ENCODE measurements at regions not wholly inside any gene's neighbourhood (a gene's known extent, or its start where the extent isn't known, plus 50 kb on each side); places are given as distances from the start of the nearest gene placed in this dataset.

DNA sequence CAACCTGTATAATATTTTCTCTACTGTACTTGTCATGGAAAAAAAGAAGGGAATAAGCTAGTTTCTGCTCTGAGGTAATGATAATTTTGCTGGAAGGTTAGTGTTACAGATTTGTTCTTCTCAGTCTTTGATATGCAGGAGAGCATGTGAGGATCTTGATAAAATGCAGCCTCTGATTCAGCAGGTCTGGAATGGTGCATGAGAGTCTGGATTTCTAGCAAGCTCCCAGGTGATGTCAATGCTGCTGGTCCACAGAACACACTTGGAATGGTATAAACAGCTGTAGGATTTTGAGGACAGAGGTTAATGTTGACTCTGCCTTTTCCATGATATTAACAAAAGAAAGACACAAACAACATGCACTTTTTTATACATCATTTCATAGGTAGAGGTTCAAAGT lies 173.6 kb downstream of the NDFIP2 start:
- DNase-seq (no peak), ATAC-seq (ENCODE audit: low read depth) (no peak)
- Mint-ChIP-seq H3K27ac (no peak overlapping the region), H3K9me3 (no peaks in the 10 kb centered on the region), H3K4me3 (no peak overlapping the region), H3K27me3 (peaks cover 5% of the 10 kb centered on the region), H3K36me3 (ENCODE audit: low read depth) (no peaks in the 10 kb centered on the region), H3K4me1 (no peaks in the 10 kb centered on the region)
- intact Hi-C loops (cut with micrococcal nuclease): no loop called here
- ChIA-PET POLR2A (no interaction called here), CTCF (no interaction called here)
- TF ChIP-seq, protein P1, sequence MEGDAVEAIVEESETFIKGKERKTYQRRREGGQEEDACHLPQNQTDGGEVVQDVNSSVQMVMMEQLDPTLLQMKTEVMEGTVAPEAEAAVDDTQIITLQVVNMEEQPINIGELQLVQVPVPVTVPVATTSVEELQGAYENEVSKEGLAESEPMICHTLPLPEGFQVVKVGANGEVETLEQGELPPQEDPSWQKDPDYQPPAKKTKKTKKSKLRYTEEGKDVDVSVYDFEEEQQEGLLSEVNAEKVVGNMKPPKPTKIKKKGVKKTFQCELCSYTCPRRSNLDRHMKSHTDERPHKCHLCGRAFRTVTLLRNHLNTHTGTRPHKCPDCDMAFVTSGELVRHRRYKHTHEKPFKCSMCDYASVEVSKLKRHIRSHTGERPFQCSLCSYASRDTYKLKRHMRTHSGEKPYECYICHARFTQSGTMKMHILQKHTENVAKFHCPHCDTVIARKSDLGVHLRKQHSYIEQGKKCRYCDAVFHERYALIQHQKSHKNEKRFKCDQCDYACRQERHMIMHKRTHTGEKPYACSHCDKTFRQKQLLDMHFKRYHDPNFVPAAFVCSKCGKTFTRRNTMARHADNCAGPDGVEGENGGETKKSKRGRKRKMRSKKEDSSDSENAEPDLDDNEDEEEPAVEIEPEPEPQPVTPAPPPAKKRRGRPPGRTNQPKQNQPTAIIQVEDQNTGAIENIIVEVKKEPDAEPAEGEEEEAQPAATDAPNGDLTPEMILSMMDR (IDR thresholded peaks at IDR 0.05): no peak

DNA sequence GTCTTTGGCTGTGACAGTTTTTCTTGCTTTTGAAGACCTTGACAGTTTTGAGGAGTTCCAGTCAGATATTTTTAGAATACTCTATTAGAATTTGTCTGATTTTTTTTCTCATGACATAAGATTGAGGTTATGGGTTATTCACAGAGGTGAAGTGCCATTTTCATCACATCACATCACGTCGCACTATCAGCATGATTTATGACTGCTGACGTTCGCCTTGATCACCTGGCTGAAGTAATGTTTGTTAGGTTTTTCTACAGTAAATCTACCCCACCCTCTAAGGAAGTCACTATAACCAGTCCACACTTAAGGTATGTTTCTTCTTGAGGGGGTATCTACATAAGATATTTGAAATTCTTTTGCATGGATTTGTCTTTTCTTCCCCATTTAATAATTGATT lies 169.7 kb downstream of the NDFIP2 start:
- DNase-seq: no peak
- Mint-ChIP-seq H3K4me1 (no peaks in the 10 kb centered on the region), H3K36me3 (ENCODE audit: low read depth) (no peaks in the 10 kb centered on the region), H3K27ac (no peak overlapping the region), H3K27me3 (peaks cover 4% of the 10 kb centered on the region), H3K4me3 (no peak overlapping the region), H3K9me3 (no peaks in the 10 kb centered on the region)
- TF ChIP-seq, protein P1 (IDR thresholded peaks at IDR 0.05): no peak
- ChIA-PET POLR2A (no interaction called here), CTCF (no interaction called here)
- no peak for ATAC-seq (ENCODE audit: low read depth)
- intact Hi-C loops (cut with micrococcal nuclease): no loop called here

DNA sequence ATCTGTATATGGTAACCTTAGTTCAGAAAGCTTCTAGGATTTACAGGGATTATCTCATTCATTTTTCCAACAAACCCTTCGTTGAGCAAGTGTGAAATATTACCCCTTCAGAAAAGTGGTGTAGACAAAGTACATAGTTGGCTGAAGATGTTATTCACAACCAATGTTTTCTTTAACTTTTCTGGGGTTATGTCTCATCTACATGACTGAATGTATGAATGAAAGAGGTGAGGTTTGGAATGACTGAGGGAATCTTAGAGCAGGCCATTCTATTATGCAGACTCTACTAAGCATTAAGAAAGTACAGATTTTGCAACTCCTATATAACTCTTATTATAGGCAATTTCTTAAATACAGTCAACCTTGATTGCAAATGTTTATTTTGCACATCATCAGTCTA lies 167.2 kb downstream of the NDFIP2 start:
- CTCF ChIA-PET: no interaction called here
- DNase-seq (no peak), ATAC-seq (ENCODE audit: low read depth) (no peak)
- peaks cover 4% of the 10 kb centered on the region for H3K27me3 Mint-ChIP-seq
- intact Hi-C loops (cut with micrococcal nuclease): no loop called here
- H3K4me3 Mint-ChIP-seq: no peak overlapping the region
- H3K9me3 Mint-ChIP-seq: no peaks in the 10 kb centered on the region
- H3K27ac Mint-ChIP-seq: no peak overlapping the region
- TF ChIP-seq, protein P1 (IDR thresholded peaks at IDR 0.05): no peak
- POLR2A ChIA-PET: no interaction called here
- no peaks in the 10 kb centered on the region for H3K36me3 Mint-ChIP-seq (ENCODE audit: low read depth)
- no peaks in the 10 kb centered on the region for H3K4me1 Mint-ChIP-seq

DNA sequence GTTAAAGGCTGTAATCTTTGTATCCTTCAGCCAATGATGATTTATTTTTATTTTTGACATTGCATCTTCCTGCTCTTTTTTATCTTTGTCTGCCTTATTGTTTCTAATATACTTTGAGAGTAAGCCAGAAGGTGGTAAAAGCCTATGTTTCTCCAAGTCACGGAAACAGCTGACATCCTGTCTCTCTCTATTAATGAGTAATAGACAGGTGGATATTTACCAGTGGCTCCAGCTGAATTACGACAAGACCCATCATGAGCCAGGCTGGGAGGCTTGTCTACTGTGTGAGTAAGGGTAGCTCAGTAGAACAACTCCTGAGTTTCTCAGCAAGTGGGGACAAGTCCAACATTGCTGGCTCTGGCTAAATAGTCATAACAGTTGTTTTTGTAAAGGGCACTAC lies 166.6 kb downstream of the NDFIP2 start:
- H3K27ac Mint-ChIP-seq: no peak overlapping the region
- POLR2A ChIA-PET: no interaction called here
- CTCF ChIA-PET: no interaction called here
- H3K9me3 Mint-ChIP-seq: no peaks in the 10 kb centered on the region
- H3K27me3 Mint-ChIP-seq: peaks cover 4% of the 10 kb centered on the region
- intact Hi-C loops (cut with micrococcal nuclease): no loop called here
- DNase-seq (no peak), ATAC-seq (ENCODE audit: low read depth) (no peak)
- no peak overlapping the region for H3K4me3 Mint-ChIP-seq
- TF ChIP-seq, protein P1 (IDR thresholded peaks at IDR 0.05): no peak
- H3K36me3 Mint-ChIP-seq (ENCODE audit: low read depth): no peaks in the 10 kb centered on the region
- H3K4me1 Mint-ChIP-seq: no peaks in the 10 kb centered on the region

DNA sequence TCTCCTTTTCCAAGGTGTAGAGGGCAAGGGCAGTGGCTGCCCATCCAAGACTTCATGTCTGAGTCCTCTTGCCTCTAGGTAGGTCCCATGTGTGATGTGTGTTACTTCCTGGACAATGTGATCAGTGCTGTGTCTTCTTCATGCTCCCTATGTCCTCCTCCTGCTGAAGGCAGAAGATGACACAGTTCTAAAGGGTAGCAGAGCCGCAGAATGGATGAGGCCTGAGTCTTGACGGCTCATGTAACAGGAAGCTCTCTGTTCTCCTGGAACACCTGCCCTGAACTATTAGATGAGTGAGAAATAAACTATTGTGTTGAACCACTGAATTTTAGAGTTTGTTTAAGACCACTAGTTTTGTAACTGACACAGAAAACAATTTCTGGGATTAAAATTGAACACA lies 165.9 kb downstream of the NDFIP2 start:
- no peak overlapping the region for H3K4me3 Mint-ChIP-seq
- H3K27ac Mint-ChIP-seq: no peak overlapping the region
- no peaks in the 10 kb centered on the region for H3K9me3 Mint-ChIP-seq
- no peaks in the 10 kb centered on the region for H3K36me3 Mint-ChIP-seq (ENCODE audit: low read depth)
- H3K4me1 Mint-ChIP-seq: no peaks in the 10 kb centered on the region
- DNase-seq (no peak), ATAC-seq (ENCODE audit: low read depth) (no peak)
- peaks cover 4% of the 10 kb centered on the region for H3K27me3 Mint-ChIP-seq
- intact Hi-C loops (cut with micrococcal nuclease): no loop called here
- TF ChIP-seq, protein P1 (IDR thresholded peaks at IDR 0.05): no peak
- CTCF ChIA-PET: no interaction called here
- POLR2A ChIA-PET: no interaction called here
